Right lobe of liver (tissue), 4 donors: ENCODE measurements at regions not wholly inside any gene's neighbourhood (a gene's known extent, or its start where the extent isn't known, plus 50 kb on each side); places are given as distances from the start of the nearest gene placed in this dataset.
"Not testable (repeated sequence)": the region's sequence is repeated elsewhere in the genome, so short reads cannot be mapped to it uniquely, and the experiment has no call there.

Experiments used
- POLR2A ChIP-seq: fragments of 450-650 bp; IDR thresholded peaks from one replicate; pipeline ENCODE4 v1.6.1; 2017; ENCODE audit warnings: antibody characterized with exemption, mild to moderate bottlenecking
- TF ChIP-seq, protein P1 (sequence below), 4 donors: fragments of 200-600 bp in 3 of 4; fragments of 450-650 bp in 1 of 4; IDR thresholded peaks; one replicate each; pipeline versions ENCODE4 v1.5.1 to v1.8.0; 2016 to 2022; ENCODE audit warnings: antibody characterized with exemption in 4 of 4, mild to moderate bottlenecking in 2 of 4
- donor health status: DM: no; HTN: no; CAD: no.
- donor health status: DM: no; HTN: no; CAD: no.
- donor health status: DM: no; HTN: yes; CAD: no.

DNA sequence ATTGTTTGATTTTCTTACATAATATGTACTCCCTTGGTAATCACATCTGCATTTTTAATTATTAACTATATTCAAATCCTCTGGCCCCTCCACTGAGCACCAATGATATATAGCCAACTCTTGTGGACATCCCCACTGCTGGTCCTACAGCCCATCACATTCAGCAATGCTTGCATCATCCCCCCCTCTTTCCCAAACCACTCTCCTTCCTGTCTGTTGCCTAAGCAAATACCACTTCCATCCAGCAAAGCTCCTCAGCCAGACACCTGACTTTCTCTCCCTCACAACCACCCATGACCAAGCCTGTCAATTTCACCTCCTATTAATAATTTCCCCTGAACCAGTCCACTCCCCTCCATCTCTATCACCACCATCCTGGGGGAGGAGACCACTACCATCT, 330.1 kb downstream of the GOLGA6L6 start:
- TF ChIP-seq, protein P1, sequence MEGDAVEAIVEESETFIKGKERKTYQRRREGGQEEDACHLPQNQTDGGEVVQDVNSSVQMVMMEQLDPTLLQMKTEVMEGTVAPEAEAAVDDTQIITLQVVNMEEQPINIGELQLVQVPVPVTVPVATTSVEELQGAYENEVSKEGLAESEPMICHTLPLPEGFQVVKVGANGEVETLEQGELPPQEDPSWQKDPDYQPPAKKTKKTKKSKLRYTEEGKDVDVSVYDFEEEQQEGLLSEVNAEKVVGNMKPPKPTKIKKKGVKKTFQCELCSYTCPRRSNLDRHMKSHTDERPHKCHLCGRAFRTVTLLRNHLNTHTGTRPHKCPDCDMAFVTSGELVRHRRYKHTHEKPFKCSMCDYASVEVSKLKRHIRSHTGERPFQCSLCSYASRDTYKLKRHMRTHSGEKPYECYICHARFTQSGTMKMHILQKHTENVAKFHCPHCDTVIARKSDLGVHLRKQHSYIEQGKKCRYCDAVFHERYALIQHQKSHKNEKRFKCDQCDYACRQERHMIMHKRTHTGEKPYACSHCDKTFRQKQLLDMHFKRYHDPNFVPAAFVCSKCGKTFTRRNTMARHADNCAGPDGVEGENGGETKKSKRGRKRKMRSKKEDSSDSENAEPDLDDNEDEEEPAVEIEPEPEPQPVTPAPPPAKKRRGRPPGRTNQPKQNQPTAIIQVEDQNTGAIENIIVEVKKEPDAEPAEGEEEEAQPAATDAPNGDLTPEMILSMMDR (IDR thresholded peaks at IDR 0.05) = not testable (repeated sequence)
- TF ChIP-seq POLR2A = not testable (repeated sequence)
